Esophagus muscularis mucosa (tissue), 4 donors: ENCODE measurements at regions not wholly inside any gene's neighbourhood (a gene's known extent, or its start where the extent isn't known, plus 50 kb on each side); places are given as distances from the start of the nearest gene placed in this dataset.

ENCODE experiments used
- DNase-seq: peaks from one replicate; pipeline ENCODE4 v3.0.0-alpha.2; 2017; ENCODE audit errors: extremely low spot score
- H3K27ac ChIP-seq, 4 donors: fragments of 200-600 bp; sonication (generic); replicated peaks in 1 of 4; 1 replicate in 3 of 4; 2 replicates in 1 of 4; pipeline ENCODE4 v1.5.1; 2016 to 2019; ENCODE audit warnings: mild to moderate bottlenecking in 1 of 4
- H3K27me3 ChIP-seq, 4 donors: fragments of 200-600 bp; sonication (generic); one replicate each; pipeline versions ENCODE4 v1.5.1 to v1.6.0; 2016 to 2019
- H3K36me3 ChIP-seq, 4 donors: fragments of 200-600 bp; sonication (generic); one replicate each; pipeline ENCODE4 v1.5.1; 2016 to 2019
- H3K4me1 ChIP-seq, 4 donors: fragments of 200-600 bp; sonication (generic); one replicate each; pipeline ENCODE4 v1.5.1; 2016 to 2019
- H3K4me3 ChIP-seq, 4 donors: fragments of 200-600 bp; sonication (generic); 1 replicate in 2 of 4; 2 replicates in 2 of 4; pipeline ENCODE4 v1.5.1; 2016 to 2019; ENCODE audit warnings: mild to moderate bottlenecking in 4 of 4, moderate library complexity in 1 of 4
- H3K9me3 ChIP-seq, 4 donors: fragments of 200-600 bp; sonication (generic); 1 replicate in 3 of 4; 2 replicates in 1 of 4; pipeline ENCODE4 v1.5.1; 2016 to 2019
- CTCF ChIP-seq, 3 experiments: fragments of 200-600 bp in 2 of 3; fragments of 450-650 bp in 1 of 3; sonication (generic) in 2 of 3; IDR thresholded peaks; one replicate each; pipeline ENCODE4 v1.5.1; 2017 to 2019; ENCODE audit warnings: antibody characterized with exemption in 3 of 3, mild to moderate bottlenecking in 2 of 3, moderate library complexity in 1 of 3
- EP300 ChIP-seq: sonication (generic); formaldehyde crosslinking; IDR thresholded peaks from one replicate; pipeline ENCODE4 v1.6.1; 2017; ENCODE audit warnings: antibody characterized with exemption
- POLR2A ChIP-seq: fragments of 450-650 bp; IDR thresholded peaks from one replicate; pipeline ENCODE4 v1.6.1; 2017; ENCODE audit warnings: antibody characterized with exemption, moderate library complexity, mild to moderate bottlenecking, low read depth
- POLR2AphosphoS5 ChIP-seq, 2 donors: sonication (generic); formaldehyde crosslinking; IDR thresholded peaks; one replicate each; pipeline ENCODE4 v1.6.1; 2017; ENCODE audit warnings: antibody characterized with exemption in 2 of 2
- WGBS: methylation state at CpG from one replicate; pipeline ENCODE4 v1.1.5; 2018; 5-methylcytosine and 5-hydroxymethylcytosine counted together
- intact Hi-C: fragments of 100-400 bp; cut with DNase I; formaldehyde crosslinking; loops from one replicate; pipeline ENCODE4 v1.15.1; 2023

GRCh38 chr11:109304159-109304558 lies 117.8 kb upstream of the C11orf87 start:
- Histone ChIP-seq H3K27ac (no peak overlapping the region), H3K4me3 (no peak overlapping the region), H3K4me1 (peaks cover 0 to 3% (median 0%) of the 10 kb centered on the region in 4 donors), H3K27me3 (no peaks in the 10 kb centered on the region), H3K36me3 (no peaks in the 10 kb centered on the region), H3K9me3 (no peaks in the 10 kb centered on the region)
- DNase-seq, result no peak
- intact Hi-C loops, result no loop called here
- no peak for TF ChIP-seq POLR2AphosphoS5 (IDR thresholded peaks at IDR 0.05)
- no peak for TF ChIP-seq POLR2A
- WGBS, result 68% methylated on average over 1 of the region's 1 CpG

GRCh38 chr11:109305009-109305408 lies 117.0 kb upstream of the C11orf87 start:
- over 99% methylated on average over 6 of the region's 7 CpGs for WGBS
- H3K4me3 ChIP-seq, result no peak overlapping the region
- H3K36me3 ChIP-seq, result no peaks in the 10 kb centered on the region
- H3K27ac ChIP-seq, result no peak overlapping the region
- H3K27me3 ChIP-seq, result no peaks in the 10 kb centered on the region
- no peak for DNase-seq
- TF ChIP-seq POLR2A, result no peak
- no peak for TF ChIP-seq EP300
- TF ChIP-seq CTCF (IDR thresholded peaks at IDR 0.05), result no peak
- no peak for TF ChIP-seq POLR2AphosphoS5 (IDR thresholded peaks at IDR 0.05)
- H3K4me1 ChIP-seq, result peaks cover 0 to 3% (median 0%) of the 10 kb centered on the region in 4 donors
- no peaks in the 10 kb centered on the region for H3K9me3 ChIP-seq
- intact Hi-C loops, result no loop called here

- no peak for TF ChIP-seq POLR2A
- no peak for TF ChIP-seq POLR2AphosphoS5 (IDR thresholded peaks at IDR 0.05)
- no peak for TF ChIP-seq EP300
- TF ChIP-seq CTCF (IDR thresholded peaks at IDR 0.05), result no peak
- Histone ChIP-seq H3K9me3 (no peaks in the 10 kb centered on the region), H3K36me3 (no peaks in the 10 kb centered on the region), H3K27ac (no peak overlapping the region), H3K27me3 (no peaks in the 10 kb centered on the region), H3K4me1 (no peaks in the 10 kb centered on the region), H3K4me3 (no peak overlapping the region)
- WGBS, result 77% methylated on average over 2 of the region's 2 CpGs
- no peak for DNase-seq
- intact Hi-C loops, result no loop called here
Observed at GRCh38 chr11:109306322-109306721, 115.7 kb upstream of the C11orf87 start.

GRCh38 chr11:109307366-109307765 lies 114.6 kb upstream of the C11orf87 start:
- WGBS, result 89% methylated on average over 3 of the region's 3 CpGs
- no peaks in the 10 kb centered on the region for H3K4me1 ChIP-seq
- TF ChIP-seq EP300, result no peak
- H3K9me3 ChIP-seq, result no peaks in the 10 kb centered on the region
- intact Hi-C loops, result no loop called here
- H3K27ac ChIP-seq, result no peak overlapping the region
- H3K27me3 ChIP-seq, result no peaks in the 10 kb centered on the region
- DNase-seq, result no peak
- H3K4me3 ChIP-seq, result no peak overlapping the region
- no peaks in the 10 kb centered on the region for H3K36me3 ChIP-seq

GRCh38 chr11:109308551-109308950 lies 113.4 kb upstream of the C11orf87 start:
- Histone ChIP-seq H3K4me3 (no peak overlapping the region), H3K36me3 (no peaks in the 10 kb centered on the region), H3K4me1 (no peaks in the 10 kb centered on the region), H3K27ac (no peak overlapping the region), H3K27me3 (no peaks in the 10 kb centered on the region), H3K9me3 (no peaks in the 10 kb centered on the region)
- no peak for DNase-seq
- WGBS, result 60% methylated on average over 3 of the region's 3 CpGs
- intact Hi-C loops, result no loop called here
- TF ChIP-seq POLR2AphosphoS5 (IDR thresholded peaks at IDR 0.05), result no peak
- TF ChIP-seq EP300, result no peak
- no peak for TF ChIP-seq POLR2A
- no peak for TF ChIP-seq CTCF (IDR thresholded peaks at IDR 0.05)

GRCh38 chr11:109309153-109309552 lies 112.8 kb upstream of the C11orf87 start:
- Histone ChIP-seq H3K27ac (no peak overlapping the region), H3K9me3 (no peaks in the 10 kb centered on the region), H3K27me3 (no peaks in the 10 kb centered on the region), H3K4me3 (no peak overlapping the region), H3K4me1 (no peaks in the 10 kb centered on the region), H3K36me3 (no peaks in the 10 kb centered on the region)
- 48% methylated on average over 1 of the region's 1 CpG for WGBS
- DNase-seq, result no peak
- intact Hi-C loops, result no loop called here
- no peak for TF ChIP-seq EP300
- TF ChIP-seq CTCF (IDR thresholded peaks at IDR 0.05), result no peak
